ENCODE measurements at regions not wholly inside any gene's neighbourhood (a gene's known extent, or its start where the extent isn't known, plus 50 kb on each side); places are given as distances from the start of the nearest gene placed in this dataset.

- TF ChIP-seq CTCF (IDR thresholded peaks at IDR 0.05; ENCODE audit: control insufficient read depth, insufficient read depth, low read depth, low read length, missing control alignments), result no peak
- DNase-seq (ENCODE audit: low read depth), result no peak
- H3K4me3 ChIP-seq (ENCODE audit: control insufficient read depth, low read depth, low read length), result no peak overlapping the region
These were observed 985.1 kb downstream of the DSC3 start for GRCh38 chr18:30057398-30057797.

GRCh38 chr18:30056528-30056927, 986.0 kb downstream of the DSC3 start:
- TF ChIP-seq CTCF (IDR thresholded peaks at IDR 0.05; ENCODE audit: control insufficient read depth, insufficient read depth, low read depth, low read length, missing control alignments), result no peak
- DNase-seq (ENCODE audit: low read depth), result no peak
- H3K4me3 ChIP-seq (ENCODE audit: control insufficient read depth, low read depth, low read length), result no peak overlapping the region

- no peak overlapping the region for H3K4me3 ChIP-seq (ENCODE audit: control insufficient read depth, low read depth, low read length)
- no peak for TF ChIP-seq CTCF (IDR thresholded peaks at IDR 0.05; ENCODE audit: control insufficient read depth, insufficient read depth, low read depth, low read length, missing control alignments)
- DNase-seq (ENCODE audit: low read depth), result no peak
These were observed 998.0 kb downstream of the DSC3 start for GRCh38 chr18:30044496-30044895.

GRCh38 chr18:30039201-30039600, 1003.3 kb downstream of the DSC3 start:
- no peak overlapping the region for H3K4me3 ChIP-seq (ENCODE audit: control insufficient read depth, low read depth, low read length)
- no peak for TF ChIP-seq CTCF (IDR thresholded peaks at IDR 0.05; ENCODE audit: control insufficient read depth, insufficient read depth, low read depth, low read length, missing control alignments)
- DNase-seq (ENCODE audit: low read depth), result no peak

GRCh38 chr18:30034818-30035217, 1007.7 kb downstream of the DSC3 start:
- no peak for TF ChIP-seq CTCF (IDR thresholded peaks at IDR 0.05; ENCODE audit: control insufficient read depth, insufficient read depth, low read depth, low read length, missing control alignments)
- no peak overlapping the region for H3K4me3 ChIP-seq (ENCODE audit: control insufficient read depth, low read depth, low read length)
- DNase-seq (ENCODE audit: low read depth), result no peak

DNA sequence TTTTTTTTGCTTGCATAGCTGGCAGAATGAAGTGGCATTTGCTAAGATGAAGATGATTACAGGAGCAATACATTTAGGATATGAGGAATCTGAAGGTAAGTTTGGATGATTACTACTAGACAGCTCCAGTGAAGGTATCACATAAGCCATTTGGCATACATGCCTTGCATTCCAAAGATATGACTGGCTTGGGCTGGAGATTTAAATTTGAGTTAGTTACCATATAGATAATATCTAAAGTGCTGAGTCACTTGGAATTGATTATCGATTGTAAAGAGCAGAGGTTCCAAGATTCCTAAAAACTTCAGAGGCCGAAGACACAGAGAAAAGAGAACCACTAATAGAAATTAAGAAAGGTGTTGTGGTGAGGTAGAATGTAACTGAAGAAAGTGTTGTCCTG, 1026.4 kb downstream of the DSC3 start:
- no peak overlapping the region for H3K4me3 ChIP-seq (ENCODE audit: control insufficient read depth, low read depth, low read length)
- no peak for DNase-seq (ENCODE audit: low read depth)
- no peak for TF ChIP-seq CTCF (IDR thresholded peaks at IDR 0.05; ENCODE audit: control insufficient read depth, insufficient read depth, low read depth, low read length, missing control alignments)

GRCh38 chr18:30004965-30005364, 1037.6 kb downstream of the DSC3 start:
- no peak for TF ChIP-seq CTCF (IDR thresholded peaks at IDR 0.05; ENCODE audit: control insufficient read depth, insufficient read depth, low read depth, low read length, missing control alignments)
- DNase-seq (ENCODE audit: low read depth), result no peak
- H3K4me3 ChIP-seq (ENCODE audit: control insufficient read depth, low read depth, low read length), result no peak overlapping the region
